ENCODE measurements at regions not wholly inside any gene's neighbourhood (a gene's known extent, or its start where the extent isn't known, plus 50 kb on each side); places are given as distances from the start of the nearest gene placed in this dataset.

DNA sequence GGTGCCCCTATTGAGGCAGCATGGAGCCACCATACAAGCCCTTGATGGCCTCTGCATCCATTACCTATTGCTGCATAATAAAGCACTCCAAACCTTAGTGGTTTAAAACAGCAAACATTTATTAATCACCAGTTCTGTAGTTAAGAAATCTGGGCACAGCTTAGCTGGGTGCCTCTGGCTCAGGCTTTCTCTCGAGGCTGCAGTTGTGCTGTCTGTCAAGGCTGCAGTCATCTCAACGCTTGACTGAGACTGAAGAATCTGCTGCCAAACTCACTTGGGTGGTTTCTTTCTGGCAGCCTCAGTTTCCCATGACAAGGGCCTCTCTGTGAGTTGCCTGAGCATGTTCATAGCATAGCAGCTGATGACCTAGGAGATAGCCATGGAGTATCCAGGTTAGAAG, 207.4 kb upstream of the LRFN2 start:
- POLR2A ChIA-PET (ENCODE audit: unreplicated experiment): no interaction called here
- BruUV-seq (replicated peaks): no TSS peak
- TF ChIP-seq CTCF (conservative IDR thresholded peaks at IDR 0.05) (no peak), EZH2 (IDR thresholded peaks at IDR 0.05; ENCODE audit: low read depth) (no peak)

GRCh38 chr6:40792183-40792582, 205.0 kb upstream of the LRFN2 start:
- H3K27ac ChIP-seq: no peak overlapping the region
- no TSS peak for BruUV-seq (replicated peaks)
- H3K9me2 ChIP-seq (ENCODE audit: insufficient read depth): no peaks in the 10 kb centered on the region; the same call in 1 of the 2 replicates
- no peak overlapping the region for H3K4me2 ChIP-seq
- H3K4me1 ChIP-seq (replicated peaks; ENCODE audit: insufficient read depth): no peaks in the 10 kb centered on the region
- CTCF ChIA-PET: no interaction called here
- no peaks in the 10 kb centered on the region for H3K9me3 ChIP-seq (ENCODE audit: insufficient read depth, low read depth)
- H4K20me1 ChIP-seq (ENCODE audit: insufficient read depth): no peaks in the 10 kb centered on the region
- DNase-seq: no peak
- no peak overlapping the region for H3K4me3 ChIP-seq
- POLR2A ChIA-PET (ENCODE audit: unreplicated experiment): no interaction called here
- H3F3A ChIP-seq (ENCODE audit: insufficient read depth, low read depth): no peaks in the 10 kb centered on the region
- peaks cover 68% of the 10 kb centered on the region for H3K27me3 ChIP-seq (ENCODE audit: insufficient read depth, low read depth)
- intact Hi-C loops (cut with micrococcal nuclease; ENCODE audit: unreplicated experiment): no loop called here
- no peaks in the 10 kb centered on the region for H3K79me2 ChIP-seq (ENCODE audit: low read depth)
- TF ChIP-seq EZH2 (IDR thresholded peaks at IDR 0.05; ENCODE audit: low read depth) (no peak), CTCF (conservative IDR thresholded peaks at IDR 0.05) (no peak)
- no peak overlapping the region for H2AFZ ChIP-seq
- no peaks in the 10 kb centered on the region for H3K36me3 ChIP-seq (ENCODE audit: low read depth)

More for the DNA sequence above, 207.4 kb upstream of the LRFN2 start:
- no peaks in the 10 kb centered on the region for H3K4me1 ChIP-seq (replicated peaks; ENCODE audit: insufficient read depth)
- no peak for DNase-seq
- H3K9me3 ChIP-seq (ENCODE audit: insufficient read depth, low read depth): no peaks in the 10 kb centered on the region
- no peak overlapping the region for H2AFZ ChIP-seq
- intact Hi-C loops (cut with micrococcal nuclease; ENCODE audit: unreplicated experiment): no loop called here
- no peaks in the 10 kb centered on the region for H4K20me1 ChIP-seq (ENCODE audit: insufficient read depth)
- no peak overlapping the region for H3K27ac ChIP-seq
- CTCF ChIA-PET: no interaction called here
- peaks cover 61% of the 10 kb centered on the region for H3K27me3 ChIP-seq (ENCODE audit: insufficient read depth, low read depth)
- no peak overlapping the region for H3K4me2 ChIP-seq
- H3F3A ChIP-seq (ENCODE audit: insufficient read depth, low read depth): no peaks in the 10 kb centered on the region
- no peaks in the 10 kb centered on the region; the same call in 1 of the 2 replicates for H3K9me2 ChIP-seq (ENCODE audit: insufficient read depth)
- no peaks in the 10 kb centered on the region for H3K36me3 ChIP-seq (ENCODE audit: low read depth)
- no peak overlapping the region for H3K4me3 ChIP-seq
- no peaks in the 10 kb centered on the region for H3K79me2 ChIP-seq (ENCODE audit: low read depth)

GRCh38 chr6:40791004-40791403, 203.8 kb upstream of the LRFN2 start:
- H3K27me3 ChIP-seq (ENCODE audit: insufficient read depth, low read depth): peaks cover 65% of the 10 kb centered on the region
- no peak overlapping the region for H3K4me2 ChIP-seq
- no peak overlapping the region for H3K4me3 ChIP-seq
- no peaks in the 10 kb centered on the region for H4K20me1 ChIP-seq (ENCODE audit: insufficient read depth)
- H3K36me3 ChIP-seq (ENCODE audit: low read depth): no peaks in the 10 kb centered on the region
- BruUV-seq (replicated peaks): no TSS peak
- intact Hi-C loops (cut with micrococcal nuclease; ENCODE audit: unreplicated experiment): no loop called here
- TF ChIP-seq EZH2 (IDR thresholded peaks at IDR 0.05; ENCODE audit: low read depth): no peak
- TF ChIP-seq CTCF (conservative IDR thresholded peaks at IDR 0.05): no peak
- no peaks in the 10 kb centered on the region; the same call in 1 of the 2 replicates for H3K9me2 ChIP-seq (ENCODE audit: insufficient read depth)
- H3K27ac ChIP-seq: no peak overlapping the region
- H3K4me1 ChIP-seq (replicated peaks; ENCODE audit: insufficient read depth): no peaks in the 10 kb centered on the region
- H3F3A ChIP-seq (ENCODE audit: insufficient read depth, low read depth): no peaks in the 10 kb centered on the region
- POLR2A ChIA-PET (ENCODE audit: unreplicated experiment): no interaction called here
- H3K79me2 ChIP-seq (ENCODE audit: low read depth): no peaks in the 10 kb centered on the region
- CTCF ChIA-PET: no interaction called here
- no peak for DNase-seq
- H3K9me3 ChIP-seq (ENCODE audit: insufficient read depth, low read depth): no peaks in the 10 kb centered on the region
- no peak overlapping the region for H2AFZ ChIP-seq

Data from PC-9 (cell line).